IMR-90 (cell line): ENCODE measurements at regions not wholly inside any gene's neighbourhood (a gene's known extent, or its start where the extent isn't known, plus 50 kb on each side); places are given as distances from the start of the nearest gene placed in this dataset.

Experiments
- ATAC-seq: fragments of 200-7000 bp; cut with Tn5 transposase; 2 replicates; pipeline ENCODE4 v1.9.1; 2020; ENCODE audit warnings: low read depth, mild to moderate bottlenecking, moderate library complexity
- BruUV-seq: library from RNA; stranded (reverse); fragments of 400-500 nt; replicated peaks from 2 replicates; lab custom pipeline; 2021; lab: Mats Ljungman, UMichigan
- CTCF ChIA-PET: fragments of 300-600 bp; formaldehyde crosslinking; extraction: SDS; loops from one replicate; lab custom pipeline; 2021; ENCODE audit warnings: antibody characterized with exemption; lab: Yijun Ruan, JAX
- POLR2A ChIA-PET: fragments of 300-600 bp; sonication (Branson Sonifier 250); formaldehyde crosslinking; loops from one replicate; lab custom pipeline; 2022; ENCODE audit warnings: antibody characterized with exemption; ENCODE audit not compliant: unreplicated experiment; lab: Charles Lee
- DNase-seq: peaks from one replicate; pipeline ENCODE4 v3.0.0; 2013
- H2AFZ ChIP-seq: replicated peaks from 2 replicates; pipeline ENCODE3; 2013; ENCODE audit warnings: low read length, mild to moderate bottlenecking; ENCODE audit not compliant: poor library complexity
- H2AK5ac ChIP-seq: 2 replicates; pipeline ENCODE4 v1.6.1; 2013; ENCODE audit warnings: low read depth, low read length, inconsistent platforms
- H2AK9ac ChIP-seq: replicated peaks from 2 replicates; pipeline ENCODE3; 2013; ENCODE audit warnings: mild to moderate bottlenecking, low read depth, low read length, moderate library complexity; ENCODE audit not compliant: poor library complexity
- H2BK120ac ChIP-seq: 2 replicates; pipeline ENCODE4 v1.6.1; 2013; ENCODE audit warnings: low read depth, low read length, inconsistent platforms
- H2BK15ac ChIP-seq: 3 replicates; pipeline ENCODE4 v1.6.1; 2013; ENCODE audit warnings: low read depth, low read length, inconsistent platforms
- H2BK20ac ChIP-seq: 2 replicates; pipeline ENCODE4 v1.6.1; 2013; ENCODE audit warnings: low read depth, mild to moderate bottlenecking, inconsistent platforms, low read length, moderate library complexity
- H2BK5ac ChIP-seq: 2 replicates; pipeline ENCODE4 v1.6.1; 2013; ENCODE audit warnings: mild to moderate bottlenecking, low read depth, low read length, inconsistent platforms; ENCODE audit not compliant: poor library complexity, severe bottlenecking
- H3K14ac ChIP-seq: replicated peaks from 2 replicates; pipeline ENCODE4 v1.6.1; 2013; ENCODE audit warnings: low read depth, low read length, inconsistent platforms
- H3K18ac ChIP-seq: 2 replicates; pipeline ENCODE4 v1.6.1; 2013; ENCODE audit warnings: low read depth, low read length, control low read depth
- H3K23ac ChIP-seq: 2 replicates; pipeline ENCODE4 v1.6.1; 2013; ENCODE audit warnings: low read depth, low read length, inconsistent platforms
- H3K27ac ChIP-seq: 2 replicates; pipeline ENCODE4 v1.5.1; 2013; ENCODE audit warnings: mild to moderate bottlenecking, control low read depth, low read length; ENCODE audit not compliant: insufficient read depth
- H3K27me3 ChIP-seq: 2 replicates; pipeline ENCODE4 v1.6.1; 2013; ENCODE audit warnings: low read length; ENCODE audit not compliant: control insufficient read depth, insufficient read depth
- H3K36me3 ChIP-seq: 2 replicates; pipeline ENCODE4 v1.6.1; 2013; ENCODE audit warnings: low read length, mixed read lengths; ENCODE audit not compliant: control insufficient read depth, insufficient read depth
- H3K4ac ChIP-seq: 2 replicates; pipeline ENCODE4 v1.6.1; 2013; ENCODE audit warnings: low read depth, low read length, inconsistent platforms
- H3K4me1 ChIP-seq: 2 replicates; pipeline ENCODE4 v1.6.1; 2013; ENCODE audit warnings: low read length, mixed read lengths; ENCODE audit not compliant: control insufficient read depth, insufficient read depth
- H3K4me2 ChIP-seq: 2 replicates; pipeline ENCODE4 v1.6.1; 2013; ENCODE audit warnings: low read depth, mild to moderate bottlenecking, control low read depth, low read length, moderate library complexity
- H3K4me3 ChIP-seq: 2 replicates; pipeline ENCODE4 v1.5.1; 2013; ENCODE audit warnings: low read depth, mild to moderate bottlenecking, control low read depth, low read length, moderate library complexity; ENCODE audit not compliant: insufficient read depth
- H3K56ac ChIP-seq: 2 replicates; pipeline ENCODE4 v1.6.1; 2013; ENCODE audit warnings: low read length, inconsistent platforms; ENCODE audit not compliant: insufficient read depth; ENCODE audit errors: extremely low read depth
- H3K79me1 ChIP-seq, 2 experiments: 2 replicates each; pipeline ENCODE4 v1.6.1; 2013; ENCODE audit warnings: low read length in 2 of 2, inconsistent platforms in 1 of 2, low read depth in 1 of 2
- H3K9ac ChIP-seq: 2 replicates; pipeline ENCODE4 v1.6.1; 2013; ENCODE audit warnings: low read depth, low read length, control low read depth
- H3K9me1 ChIP-seq: 2 replicates; pipeline ENCODE4 v1.6.1; 2013; ENCODE audit warnings: low read length, inconsistent platforms; ENCODE audit not compliant: insufficient read depth
- H3K9me3 ChIP-seq: 2 replicates; pipeline ENCODE4 v1.6.1; 2013; ENCODE audit warnings: low read length; ENCODE audit not compliant: control insufficient read depth, insufficient read depth
- H4K20me1 ChIP-seq: 2 replicates; pipeline ENCODE4 v1.6.1; 2013; ENCODE audit warnings: low read length, inconsistent platforms; ENCODE audit not compliant: insufficient read depth
- H4K5ac ChIP-seq: 2 replicates; pipeline ENCODE4 v1.6.1; 2013; ENCODE audit warnings: mild to moderate bottlenecking, low read depth, low read length, control low read depth
- H4K8ac ChIP-seq, 2 experiments: 2 replicates each; pipeline ENCODE4 v1.6.1; 2013; ENCODE audit warnings: low read depth in 2 of 2, low read length in 2 of 2, control low read depth in 1 of 2, inconsistent platforms in 1 of 2
- H4K91ac ChIP-seq: 2 replicates; pipeline ENCODE4 v1.6.1; 2013; ENCODE audit warnings: low read depth, low read length, inconsistent platforms; ENCODE audit not compliant: insufficient read depth
- BHLHE40 ChIP-seq: fragments of 150-350 bp; IDR thresholded peaks from 2 replicates; pipeline ENCODE4 v1.6.1; 2016; ENCODE audit warnings: mild to moderate bottlenecking, low read depth, low read length
- CEBPB ChIP-seq: IDR thresholded peaks from 2 replicates; pipeline ENCODE4 v1.6.1; 2012; ENCODE audit warnings: low read depth, low read length, improper control_type of control experiment
- CHD1 ChIP-seq: IDR thresholded peaks from 2 replicates; pipeline ENCODE4 v1.6.1; 2012; ENCODE audit warnings: low read depth, low read length, improper control_type of control experiment
- CTCF ChIP-seq: conservative IDR thresholded peaks from 2 replicates; pipeline ENCODE4 v1.5.1; 2012; ENCODE audit warnings: mild to moderate bottlenecking, low read depth, low read length, improper control_type of control experiment
- ELK1 ChIP-seq: fragments of 150-350 bp; IDR thresholded peaks from 2 replicates; pipeline ENCODE4 v1.6.1; 2016; ENCODE audit warnings: low read depth, mild to moderate bottlenecking, low read length, moderate library complexity, borderline replicate concordance
- FOS ChIP-seq: fragments of 150-350 bp; IDR thresholded peaks from 2 replicates; pipeline ENCODE4 v1.6.1; 2016; ENCODE audit warnings: low read depth, low read length
- MAFK ChIP-seq: IDR thresholded peaks from 2 replicates; pipeline ENCODE4 v1.6.1; 2012; ENCODE audit warnings: low read depth, low read length, improper control_type of control experiment
- MAZ ChIP-seq: IDR thresholded peaks from 2 replicates; pipeline ENCODE4 v1.6.1; 2012; ENCODE audit warnings: low read depth, mild to moderate bottlenecking, low read length, improper control_type of control experiment, moderate library complexity, borderline replicate concordance
- MXI1 ChIP-seq: IDR thresholded peaks from 2 replicates; pipeline ENCODE4 v1.6.1; 2012; ENCODE audit warnings: low read depth, mild to moderate bottlenecking, low read length, moderate library complexity, borderline replicate concordance
- NFE2L2 ChIP-seq: fragments of 150-350 bp; IDR thresholded peaks from 2 replicates; pipeline ENCODE4 v1.6.1; 2016; ENCODE audit warnings: low read depth, mild to moderate bottlenecking, low read length
- POLR2A ChIP-seq: IDR thresholded peaks from 2 replicates; pipeline ENCODE4 v1.6.1; 2012; ENCODE audit warnings: mild to moderate bottlenecking, low read depth, low read length
- RAD21 ChIP-seq: IDR thresholded peaks from 2 replicates; pipeline ENCODE4 v1.6.1; 2012; ENCODE audit warnings: low read length, improper control_type of control experiment
- RCOR1 ChIP-seq: IDR thresholded peaks from 2 replicates; pipeline ENCODE4 v1.6.1; 2012; ENCODE audit warnings: mild to moderate bottlenecking, low read length, improper control_type of control experiment; ENCODE audit not compliant: insufficient replicate concordance
- RFX5 ChIP-seq: IDR thresholded peaks from 2 replicates; pipeline ENCODE4 v1.8.0; 2012; ENCODE audit warnings: low read depth, mild to moderate bottlenecking, low read length, moderate library complexity
- SMC3 ChIP-seq: fragments of 150-350 bp; IDR thresholded peaks from 2 replicates; pipeline ENCODE4 v1.6.1; 2016; ENCODE audit warnings: low read depth, mild to moderate bottlenecking, antibody characterized with exemption, low read length, moderate library complexity
- USF2 ChIP-seq: fragments of 150-350 bp; IDR thresholded peaks from 2 replicates; pipeline ENCODE4 v1.6.1; 2017; ENCODE audit warnings: mild to moderate bottlenecking, antibody characterized with exemption, low read length, low read depth
- WGBS, 2 experiments: methylation state at CpG; one replicate each; pipeline versions ENCODE4 v1.1.5 to v1.1.7; 2013; ENCODE audit warnings: missing lambda C conversion rate in 2 of 2; ENCODE audit not compliant: insufficient read length in 1 of 2; ENCODE audit errors: extremely low coverage in 2 of 2; 5-methylcytosine and 5-hydroxymethylcytosine counted together
- dilution Hi-C: fragments of 300-500 bp; cut with HindIII; formaldehyde crosslinking; loops from one replicate; pipeline ENCODE4 v1.14.3; 2018; ENCODE audit warnings: low sequenced_read_pairs; ENCODE audit not compliant: unreplicated experiment
- in situ Hi-C: fragments of 300-500 bp; cut with MboI; formaldehyde crosslinking; loops from 3 replicates; pipeline ENCODE4 v1.14.3; 2019; ENCODE audit warnings: low sequenced_read_pairs, inconsistent platforms, mixed read lengths
- intact Hi-C: fragments of 100-400 bp; cut with micrococcal nuclease; formaldehyde crosslinking; loops from 2 replicates; pipeline ENCODE4 v1.10.0; 2022

- CTCF ChIA-PET, result no interaction called here
- dilution Hi-C loops, result no loop called here
These were observed 250.3 kb upstream of the SOX2 start for GRCh38 chr3:181461381-181461780.

More at GRCh38 chr3:181461381-181461780, 250.3 kb upstream of the SOX2 start:
- TF ChIP-seq RAD21, result no peak
- no peak for TF ChIP-seq POLR2A
- TF ChIP-seq NFE2L2, result no peak
- TF ChIP-seq USF2, result no peak
- TF ChIP-seq MAZ, result no peak
- no peak for TF ChIP-seq CEBPB
- TF ChIP-seq CTCF, result no peak
- TF ChIP-seq MAFK, result no peak
- no peak for TF ChIP-seq MXI1
- TF ChIP-seq CHD1, result no peak
- no peak for TF ChIP-seq ELK1
- no peak for TF ChIP-seq BHLHE40
- TF ChIP-seq FOS, result no peak
- no peak for TF ChIP-seq RFX5
- TF ChIP-seq RCOR1, result no peak
- TF ChIP-seq SMC3, result no peak
- in situ Hi-C loops (no loop called here), intact Hi-C loops (no loop called here)
- H3K36me3 ChIP-seq, result no peaks in the 10 kb centered on the region
- no peak overlapping the region for H2BK20ac ChIP-seq
- H4K91ac ChIP-seq, result no peak overlapping the region
- BruUV-seq, result no TSS peak
- no peak overlapping the region for H3K14ac ChIP-seq
- no peak overlapping the region for H2BK5ac ChIP-seq
- no peaks in the 10 kb centered on the region for H3K4me1 ChIP-seq
- POLR2A ChIA-PET, result no interaction called here
- no peak overlapping the region for H2AK5ac ChIP-seq
- H2BK15ac ChIP-seq, result no peak overlapping the region
- no peak overlapping the region for H3K4me3 ChIP-seq
- H4K20me1 ChIP-seq, result no peaks in the 10 kb centered on the region
- H3K56ac ChIP-seq, result no peak overlapping the region
- no peak overlapping the region for H2AK9ac ChIP-seq
- DNase-seq, result no peak
- H3K23ac ChIP-seq, result no peak overlapping the region
- H3K4me2 ChIP-seq, result no peak overlapping the region
- no peaks in the 10 kb centered on the region for H3K9me1 ChIP-seq
- H3K4ac ChIP-seq, result no peak overlapping the region
- H3K9me3 ChIP-seq, result peaks cover 5% of the 10 kb centered on the region; the same call in 1 of the 2 replicates
- 63% methylated on average over 2 of the region's 5 CpGs; no CpG with 5 or more reads in 1 of the 2 experiments for WGBS, 2 experiments
- H3K9ac ChIP-seq, result no peak overlapping the region
- H3K27me3 ChIP-seq, result no peaks in the 10 kb centered on the region
- no peak overlapping the region for H3K18ac ChIP-seq
- H3K27ac ChIP-seq, result no peak overlapping the region
- H3K79me1 ChIP-seq, result no peaks in the 10 kb centered on the region
- H4K5ac ChIP-seq, result no peak overlapping the region
- ATAC-seq, result no peak
- H2BK120ac ChIP-seq, result no peak overlapping the region
- no peak overlapping the region for H2AFZ ChIP-seq
- H4K8ac ChIP-seq, result no peak overlapping the region
